ENCODE measurements at regions not wholly inside any gene's neighbourhood (a gene's known extent, or its start where the extent isn't known, plus 50 kb on each side); places are given as distances from the start of the nearest gene placed in this dataset.

DNA sequence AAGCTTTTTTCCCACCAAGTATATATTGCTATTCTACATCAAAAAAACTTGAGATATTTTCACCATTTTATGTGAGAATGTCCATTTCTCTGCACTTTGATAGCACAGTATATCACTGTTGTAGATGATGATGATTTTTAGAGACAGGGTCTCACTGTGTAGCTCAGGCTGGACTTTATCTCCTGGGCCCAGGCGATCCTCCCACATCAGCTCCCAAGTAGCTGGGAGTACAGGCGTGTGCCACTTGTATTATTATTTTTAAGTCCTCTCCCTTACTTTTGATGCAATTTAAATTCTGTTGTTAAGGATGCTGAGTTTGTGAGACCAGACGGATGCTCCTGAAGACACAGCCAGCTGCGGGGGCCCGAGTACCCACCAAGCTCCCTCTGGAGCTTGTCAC, 326.8 kb downstream of the QKI start:
- TF ChIP-seq, protein P1, sequence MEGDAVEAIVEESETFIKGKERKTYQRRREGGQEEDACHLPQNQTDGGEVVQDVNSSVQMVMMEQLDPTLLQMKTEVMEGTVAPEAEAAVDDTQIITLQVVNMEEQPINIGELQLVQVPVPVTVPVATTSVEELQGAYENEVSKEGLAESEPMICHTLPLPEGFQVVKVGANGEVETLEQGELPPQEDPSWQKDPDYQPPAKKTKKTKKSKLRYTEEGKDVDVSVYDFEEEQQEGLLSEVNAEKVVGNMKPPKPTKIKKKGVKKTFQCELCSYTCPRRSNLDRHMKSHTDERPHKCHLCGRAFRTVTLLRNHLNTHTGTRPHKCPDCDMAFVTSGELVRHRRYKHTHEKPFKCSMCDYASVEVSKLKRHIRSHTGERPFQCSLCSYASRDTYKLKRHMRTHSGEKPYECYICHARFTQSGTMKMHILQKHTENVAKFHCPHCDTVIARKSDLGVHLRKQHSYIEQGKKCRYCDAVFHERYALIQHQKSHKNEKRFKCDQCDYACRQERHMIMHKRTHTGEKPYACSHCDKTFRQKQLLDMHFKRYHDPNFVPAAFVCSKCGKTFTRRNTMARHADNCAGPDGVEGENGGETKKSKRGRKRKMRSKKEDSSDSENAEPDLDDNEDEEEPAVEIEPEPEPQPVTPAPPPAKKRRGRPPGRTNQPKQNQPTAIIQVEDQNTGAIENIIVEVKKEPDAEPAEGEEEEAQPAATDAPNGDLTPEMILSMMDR (IDR thresholded peaks at IDR 0.05; ENCODE audit: poor library complexity): no peak
- TF ChIP-seq EZH2 (IDR thresholded peaks at IDR 0.05; ENCODE audit: borderline replicate concordance) (no peak), EZH2phosphoT487 (IDR thresholded peaks at IDR 0.05; ENCODE audit: low read depth, severe bottlenecking, unreplicated experiment) (no peak)
